Stomach (tissue), 8 donors: ENCODE measurements at regions not wholly inside any gene's neighbourhood (a gene's known extent, or its start where the extent isn't known, plus 50 kb on each side); places are given as distances from the start of the nearest gene placed in this dataset.

Experiments
- DNase-seq, 2 donors: peaks; one replicate each; pipeline versions ENCODE4 v3.0.0 to v3.0.0-alpha.2; 2013 to 2019
- H3K27ac ChIP-seq, 5 donors: fragments of 200-600 bp in 4 of 5; sonication (generic) in 4 of 5; one replicate each; pipeline ENCODE4 v1.5.1; 2013 to 2019; ENCODE audit warnings: mild to moderate bottlenecking in 1 of 5, moderate library complexity in 1 of 5
- H3K27me3 ChIP-seq, 3 donors: fragments of 200-600 bp; sonication (generic); one replicate each; pipeline ENCODE4 v1.5.1; 2017 to 2019; ENCODE audit warnings: mixed run types in 1 of 3
- H3K36me3 ChIP-seq, 4 donors: fragments of 200-600 bp; sonication (generic); 1 replicate in 3 of 4; 2 replicates in 1 of 4; pipeline ENCODE4 v1.5.1; 2016 to 2019
- H3K4me1 ChIP-seq, 4 donors: fragments of 200-600 bp; sonication (generic); one replicate each; pipeline ENCODE4 v1.5.1; 2016 to 2019
- H3K4me3 ChIP-seq, 4 donors: fragments of 200-600 bp; sonication (generic) in 3 of 4; one replicate each; pipeline ENCODE4 v1.5.1; 2016 to 2019; ENCODE audit warnings: mild to moderate bottlenecking in 1 of 4
- H3K9me3 ChIP-seq, 4 donors: fragments of 200-600 bp; sonication (generic); one replicate each; pipeline ENCODE4 v1.5.1; 2016 to 2019
- CTCF ChIP-seq, 7 experiments: fragments of 450-650 bp in 4 of 7; fragments of 200-600 bp in 3 of 7; sonication (generic) in 3 of 7; IDR thresholded peaks; one replicate each; pipeline ENCODE4 v1.5.1; 2016 to 2019; ENCODE audit warnings: antibody characterized with exemption in 7 of 7, control low read depth in 2 of 7, mild to moderate bottlenecking in 1 of 7
- EP300 ChIP-seq: sonication (generic); formaldehyde crosslinking; IDR thresholded peaks from one replicate; pipeline ENCODE4 v1.6.1; 2017; ENCODE audit warnings: antibody characterized with exemption
- POLR2A ChIP-seq, 4 donors: fragments of 450-650 bp; IDR thresholded peaks; one replicate each; pipeline ENCODE4 v1.6.1; 2016; ENCODE audit warnings: antibody characterized with exemption in 4 of 4, control low read depth in 2 of 4, mild to moderate bottlenecking in 1 of 4, moderate library complexity in 1 of 4
- POLR2AphosphoS5 ChIP-seq, 3 donors: sonication (generic); formaldehyde crosslinking; IDR thresholded peaks; one replicate each; pipeline ENCODE4 v1.6.1; 2016; ENCODE audit warnings: antibody characterized with exemption in 3 of 3
- WGBS, 5 donors: extraction: QIAGEN DNeasy Blood & Tissue Kit in 3 of 5; methylation state at CpG; one replicate each; pipeline versions ENCODE4 v1.1.5 to v1.1.7; 2013 to 2018; 5-methylcytosine and 5-hydroxymethylcytosine counted together
- intact Hi-C: fragments of 100-400 bp; cut with DNase I; formaldehyde crosslinking; loops from one replicate; pipeline ENCODE4 v1.15.1; 2023; ENCODE audit warnings: low total_unique reads
- donor health status: healthy with polysubstance abuse.
- donor health status: Bipolar disorder and iron deficiency.
- donor health status: healthy.

- 33 to 58% (median 52%) methylated on average over 1 of the region's 1 CpG for WGBS, 5 donors
- intact Hi-C loops = no loop called here
Measured at GRCh38 chr7:137172105-137172590, 171.4 kb downstream of the PTN start.

GRCh38 chr7:137169282-137169698 is 174.2 kb downstream of the PTN start:
- H3K27ac ChIP-seq = no peak overlapping the region
- no peak for TF ChIP-seq POLR2A (IDR thresholded peaks at IDR 0.05)
- peak in 5 of 7 experiments; percentile 38 to 63 (median 56) for TF ChIP-seq CTCF (IDR thresholded peaks at IDR 0.05)
- H3K9me3 ChIP-seq = no peaks in the 10 kb centered on the region
- H3K36me3 ChIP-seq = no peaks in the 10 kb centered on the region
- 17 to 33% (median 20%) methylated on average over 8 of the region's 8 CpGs for WGBS, 5 donors
- no peaks in the 10 kb centered on the region for H3K27me3 ChIP-seq
- peaks cover 0 to 7% (median 0%) of the 10 kb centered on the region in 4 donors for H3K4me1 ChIP-seq
- peak; percentile 28 to 86 for DNase-seq
- H3K4me3 ChIP-seq = no peak overlapping the region
- intact Hi-C loops = no loop called here

More at GRCh38 chr7:137172105-137172590, 171.4 kb downstream of the PTN start:
- Histone ChIP-seq H3K4me1 (peaks cover 0 to 7% (median 0%) of the 10 kb centered on the region in 4 donors), H3K4me3 (no peak overlapping the region), H3K27me3 (no peaks in the 10 kb centered on the region), H3K27ac (no peak overlapping the region), H3K9me3 (no peaks in the 10 kb centered on the region), H3K36me3 (no peaks in the 10 kb centered on the region)
- TF ChIP-seq CTCF (IDR thresholded peaks at IDR 0.05) (no peak), EP300 (no peak), POLR2A (IDR thresholded peaks at IDR 0.05) (no peak), POLR2AphosphoS5 (IDR thresholded peaks at IDR 0.05) (no peak)
- DNase-seq = no peak

- TF ChIP-seq POLR2AphosphoS5 (IDR thresholded peaks at IDR 0.05) (no peak), CTCF (IDR thresholded peaks at IDR 0.05) (no peak), POLR2A (IDR thresholded peaks at IDR 0.05) (no peak), EP300 (no peak)
- Histone ChIP-seq H3K27ac (no peak overlapping the region), H3K4me3 (no peak overlapping the region), H3K9me3 (no peaks in the 10 kb centered on the region), H3K4me1 (peaks cover 0 to 7% (median 0%) of the 10 kb centered on the region in 4 donors), H3K27me3 (no peaks in the 10 kb centered on the region), H3K36me3 (no peaks in the 10 kb centered on the region)
- intact Hi-C loops = no loop called here
- WGBS, 5 donors = 91 to 99% (median 92%) methylated on average over 2 of the region's 2 CpGs
- DNase-seq = no peak
Measured at GRCh38 chr7:137167609-137168008, 175.9 kb downstream of the PTN start.

GRCh38 chr7:137166363-137166762 is 177.2 kb downstream of the PTN start:
- no peak overlapping the region for H3K27ac ChIP-seq
- H3K36me3 ChIP-seq = no peaks in the 10 kb centered on the region
- intact Hi-C loops = no loop called here
- H3K4me1 ChIP-seq = peaks cover 0 to 7% (median 0%) of the 10 kb centered on the region in 4 donors
- DNase-seq = no peak
- no peaks in the 10 kb centered on the region for H3K9me3 ChIP-seq
- no peaks in the 10 kb centered on the region for H3K27me3 ChIP-seq
- H3K4me3 ChIP-seq = no peak overlapping the region
- 63 to 80% (median 64%) methylated on average over 2 of the region's 2 CpGs for whole genome bisulfite sequencing, 5 donors
- TF ChIP-seq POLR2A (IDR thresholded peaks at IDR 0.05) (no peak), EP300 (no peak), CTCF (IDR thresholded peaks at IDR 0.05) (no peak), POLR2AphosphoS5 (IDR thresholded peaks at IDR 0.05) (no peak)
